ENCODE measurements at regions not wholly inside any gene's neighbourhood (a gene's known extent, or its start where the extent isn't known, plus 50 kb on each side); places are given as distances from the start of the nearest gene placed in this dataset.

DNA sequence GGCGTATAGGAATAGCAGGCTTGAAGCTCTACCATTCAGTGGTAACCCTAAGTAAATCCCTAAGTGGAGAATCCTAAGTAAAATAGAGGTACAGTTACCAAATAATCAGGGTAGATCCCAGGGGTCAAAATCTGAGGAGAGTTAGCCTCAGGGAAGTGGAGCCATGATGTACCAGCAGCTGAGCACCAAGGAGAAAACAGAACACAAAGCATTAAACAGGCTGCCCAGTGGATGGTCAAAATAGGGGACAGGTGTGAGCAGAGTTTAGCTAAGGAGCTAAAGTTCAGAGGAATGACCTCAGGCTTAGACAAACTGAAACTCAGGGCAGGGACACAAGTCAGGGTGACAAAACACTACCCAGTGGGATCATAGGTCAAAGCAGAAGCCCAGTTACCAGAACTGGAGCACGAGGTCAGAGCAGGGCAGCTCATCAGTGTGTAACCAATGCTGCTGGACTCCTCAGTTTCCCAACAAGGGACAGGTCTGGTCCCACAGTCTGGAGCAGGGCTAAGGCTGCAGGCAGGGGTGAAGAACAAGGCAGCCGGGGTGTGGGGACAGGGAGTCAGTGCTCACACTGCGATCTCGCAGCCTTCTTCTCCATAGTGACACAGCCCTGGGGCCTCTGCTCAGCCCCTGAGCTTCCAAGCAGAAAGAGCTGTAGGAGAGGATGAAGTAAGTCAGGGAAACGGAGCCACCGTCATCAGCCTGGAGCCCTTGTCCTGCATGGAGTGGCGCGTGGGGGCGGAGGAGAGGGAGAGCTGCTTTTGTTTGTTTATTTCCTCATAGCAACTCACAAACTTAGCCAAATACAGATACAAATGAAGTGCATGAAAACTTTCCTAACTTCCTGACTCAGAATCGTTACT, 264.0 kb downstream of the MREG start:
- Histone ChIP-seq H3K27ac (no peak overlapping the region), H3K36me3 (no peaks in the 10 kb centered on the region), H3K4me1 (replicated peaks) (no peaks in the 10 kb centered on the region), H3K9me3 (no peaks in the 10 kb centered on the region), H3K4me3 (no peak overlapping the region), H3K27me3 (replicated peaks; ENCODE audit: insufficient read depth) (no peaks in the 10 kb centered on the region)
- 85% methylated on average over 10 of the region's 11 CpGs for WGBS
- intact Hi-C loops (cut with DNase I), result no loop called here
- DNase-seq (ENCODE audit: low spot score), result no peak
- no peak for TF ChIP-seq POLR2A (IDR thresholded peaks at IDR 0.05)
- TF ChIP-seq POLR2AphosphoS5 (IDR thresholded peaks at IDR 0.05), result no peak
- TF ChIP-seq, protein P1, sequence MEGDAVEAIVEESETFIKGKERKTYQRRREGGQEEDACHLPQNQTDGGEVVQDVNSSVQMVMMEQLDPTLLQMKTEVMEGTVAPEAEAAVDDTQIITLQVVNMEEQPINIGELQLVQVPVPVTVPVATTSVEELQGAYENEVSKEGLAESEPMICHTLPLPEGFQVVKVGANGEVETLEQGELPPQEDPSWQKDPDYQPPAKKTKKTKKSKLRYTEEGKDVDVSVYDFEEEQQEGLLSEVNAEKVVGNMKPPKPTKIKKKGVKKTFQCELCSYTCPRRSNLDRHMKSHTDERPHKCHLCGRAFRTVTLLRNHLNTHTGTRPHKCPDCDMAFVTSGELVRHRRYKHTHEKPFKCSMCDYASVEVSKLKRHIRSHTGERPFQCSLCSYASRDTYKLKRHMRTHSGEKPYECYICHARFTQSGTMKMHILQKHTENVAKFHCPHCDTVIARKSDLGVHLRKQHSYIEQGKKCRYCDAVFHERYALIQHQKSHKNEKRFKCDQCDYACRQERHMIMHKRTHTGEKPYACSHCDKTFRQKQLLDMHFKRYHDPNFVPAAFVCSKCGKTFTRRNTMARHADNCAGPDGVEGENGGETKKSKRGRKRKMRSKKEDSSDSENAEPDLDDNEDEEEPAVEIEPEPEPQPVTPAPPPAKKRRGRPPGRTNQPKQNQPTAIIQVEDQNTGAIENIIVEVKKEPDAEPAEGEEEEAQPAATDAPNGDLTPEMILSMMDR (IDR thresholded peaks at IDR 0.05), result no peak

DNA sequence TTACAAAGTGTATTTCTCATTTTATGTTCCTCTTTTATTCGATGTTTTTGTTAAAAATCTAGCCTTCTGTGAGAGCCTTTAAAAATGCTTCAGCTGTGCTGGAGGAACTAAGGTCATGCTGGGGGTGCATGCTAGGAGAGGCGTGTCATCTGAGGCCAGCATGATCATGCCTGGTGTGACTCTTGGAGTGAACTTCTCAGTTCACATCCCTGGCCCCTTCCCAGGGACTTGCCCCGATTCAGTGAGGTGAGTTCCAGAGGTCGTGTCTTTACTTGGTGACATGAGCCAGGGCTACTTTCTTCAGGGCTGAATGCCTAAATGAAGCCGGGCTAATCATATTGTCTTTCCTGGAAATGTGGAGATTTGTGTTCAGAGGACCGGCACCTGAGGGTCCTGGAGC, 264.9 kb downstream of the MREG start:
- no peak for DNase-seq (ENCODE audit: low spot score)
- WGBS, result 29% methylated on average over 6 of the region's 6 CpGs
- Histone ChIP-seq H3K27me3 (replicated peaks; ENCODE audit: insufficient read depth) (no peaks in the 10 kb centered on the region), H3K27ac (no peak overlapping the region), H3K36me3 (no peaks in the 10 kb centered on the region), H3K4me3 (no peak overlapping the region), H3K4me1 (replicated peaks) (no peaks in the 10 kb centered on the region), H3K9me3 (no peaks in the 10 kb centered on the region)
- intact Hi-C loops (cut with DNase I), result no loop called here
- TF ChIP-seq POLR2A (IDR thresholded peaks at IDR 0.05) (no peak), POLR2AphosphoS5 (IDR thresholded peaks at IDR 0.05) (no peak)
- TF ChIP-seq, protein P1 (IDR thresholded peaks at IDR 0.05), result no peak

DNA sequence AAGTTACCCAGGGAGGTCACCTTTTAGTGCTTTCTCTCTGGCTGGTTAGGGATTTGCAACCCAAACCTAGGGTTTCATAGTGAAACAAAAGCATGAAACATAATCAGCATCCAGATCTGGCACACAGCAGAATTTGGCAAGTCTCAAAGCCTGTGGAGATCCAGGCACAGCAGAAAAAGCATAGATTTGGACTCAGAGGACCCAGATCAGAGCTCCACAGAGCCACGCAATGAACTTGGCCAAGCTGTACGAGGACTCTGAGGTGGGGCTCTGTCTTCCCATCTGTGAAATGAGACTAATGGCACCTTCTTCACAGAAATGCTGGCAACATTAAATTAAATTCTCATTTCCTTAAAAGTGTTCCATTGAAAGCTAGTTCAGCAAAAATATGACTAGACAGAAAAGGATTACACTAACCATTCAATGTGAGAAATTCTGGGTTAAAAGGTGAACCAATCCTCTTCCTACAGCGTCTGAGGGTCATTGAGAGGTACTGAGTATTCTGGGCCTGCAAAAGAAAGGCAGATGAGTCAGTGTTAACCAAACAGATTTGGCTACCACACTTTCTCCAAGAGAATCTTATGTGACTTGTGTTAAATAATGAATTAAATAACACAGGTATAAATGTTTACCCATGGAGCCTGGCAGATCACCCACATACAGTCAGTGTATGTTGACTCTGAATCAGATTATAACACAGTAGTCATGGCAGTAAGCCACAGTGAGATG, 266.3 kb downstream of the MREG start:
- Histone ChIP-seq H3K4me3 (no peak overlapping the region), H3K36me3 (no peaks in the 10 kb centered on the region), H3K9me3 (no peaks in the 10 kb centered on the region), H3K4me1 (replicated peaks) (no peaks in the 10 kb centered on the region), H3K27me3 (replicated peaks; ENCODE audit: insufficient read depth) (no peaks in the 10 kb centered on the region), H3K27ac (no peak overlapping the region)
- DNase-seq (ENCODE audit: low spot score), result no peak
- no peak for TF ChIP-seq POLR2AphosphoS5 (IDR thresholded peaks at IDR 0.05)
- no peak for TF ChIP-seq POLR2A (IDR thresholded peaks at IDR 0.05)
- TF ChIP-seq, protein P1 (IDR thresholded peaks at IDR 0.05), result no peak
- 89% methylated on average over 3 of the region's 3 CpGs for WGBS
- intact Hi-C loops (cut with DNase I), result no loop called here

- Histone ChIP-seq H3K36me3 (no peaks in the 10 kb centered on the region), H3K4me1 (replicated peaks) (no peaks in the 10 kb centered on the region), H3K4me3 (no peak overlapping the region), H3K27ac (no peak overlapping the region), H3K9me3 (no peaks in the 10 kb centered on the region), H3K27me3 (replicated peaks; ENCODE audit: insufficient read depth) (no peaks in the 10 kb centered on the region)
- WGBS, result 82% methylated on average over 9 of the region's 9 CpGs
- intact Hi-C loops (cut with DNase I), result no loop called here
- DNase-seq (ENCODE audit: low spot score), result no peak
- TF ChIP-seq, protein P1 (IDR thresholded peaks at IDR 0.05), result no peak
- TF ChIP-seq POLR2AphosphoS5 (IDR thresholded peaks at IDR 0.05) (no peak), POLR2A (IDR thresholded peaks at IDR 0.05) (no peak)
Observed at GRCh38 chr2:215746226-215746886, 267.0 kb downstream of the MREG start.
